GM12878 (cell line): ENCODE measurements at regions not wholly inside any gene's neighbourhood (a gene's known extent, or its start where the extent isn't known, plus 50 kb on each side); places are given as distances from the start of the nearest gene placed in this dataset.

Experiments used
- CEBPZ ChIP-seq: fragments of 150-350 bp; IDR thresholded peaks from 2 replicates; pipeline ENCODE4 v1.6.1; 2016; ENCODE audit warnings: low read depth, low read length
- DPF2 ChIP-seq: fragments of 450-650 bp; IDR thresholded peaks from 2 replicates; pipeline ENCODE4 v1.6.1; 2017; ENCODE audit warnings: mild to moderate bottlenecking
- ELK1 ChIP-seq: IDR thresholded peaks from 2 replicates; pipeline ENCODE4 v1.6.1; 2012; ENCODE audit warnings: low read depth, low read length, improper control_type of control experiment
- MAX ChIP-seq: IDR thresholded peaks from 2 replicates; pipeline ENCODE4 v1.6.1; 2012; ENCODE audit warnings: low read depth, low read length, improper control_type of control experiment
- NBN ChIP-seq: fragments of 450-650 bp; IDR thresholded peaks from 2 replicates; pipeline ENCODE4 v1.6.1; 2016
- NFIC ChIP-seq: IDR thresholded peaks from 2 replicates; pipeline ENCODE4 v1.6.1; 2012; ENCODE audit warnings: low read depth, mild to moderate bottlenecking, inconsistent platforms, low read length, moderate library complexity
- POLR2A ChIP-seq: IDR thresholded peaks from 2 replicates; pipeline ENCODE4 v1.6.1; 2011; ENCODE audit warnings: low read depth, mild to moderate bottlenecking, low read length
- POLR2AphosphoS5 ChIP-seq: IDR thresholded peaks from 2 replicates; pipeline ENCODE4 v1.6.1; 2011; ENCODE audit warnings: mild to moderate bottlenecking, low read length, inconsistent platforms
- SREBF2 ChIP-seq: IDR thresholded peaks from 2 replicates; pipeline ENCODE4 v1.6.1; 2012; ENCODE audit warnings: mild to moderate bottlenecking, low read length
- ZBTB33 ChIP-seq: fragments of 450-650 bp; IDR thresholded peaks from 2 replicates; pipeline ENCODE4 v1.6.1; 2017; ENCODE audit warnings: mild to moderate bottlenecking
- TF ChIP-seq, protein P1 (sequence below), 3 experiments: IDR thresholded peaks in 2 of 3; conservative IDR thresholded peaks in 1 of 3; 2 replicates each; pipeline ENCODE4 v1.5.1; 2011; ENCODE audit warnings: low read depth in 3 of 3, low read length in 3 of 3, mild to moderate bottlenecking in 3 of 3, control low read depth in 2 of 3, moderate library complexity in 2 of 3, inconsistent platforms in 1 of 3, mixed read lengths in 1 of 3; ENCODE audit not compliant: control insufficient read depth in 2 of 3, insufficient read depth in 1 of 3; ENCODE audit errors: extremely low read depth in 1 of 3

GRCh38 chr14:105847400-105847799, 321.0 kb downstream of the TMEM121 start:
- TF ChIP-seq ZBTB33 (no peak), NBN (no peak), MAX (no peak), DPF2 (no peak), SREBF2 (no peak), POLR2AphosphoS5 (no peak), CEBPZ (no peak), NFIC (no peak), POLR2A (no peak), ELK1 (no peak)
- TF ChIP-seq, protein P1, sequence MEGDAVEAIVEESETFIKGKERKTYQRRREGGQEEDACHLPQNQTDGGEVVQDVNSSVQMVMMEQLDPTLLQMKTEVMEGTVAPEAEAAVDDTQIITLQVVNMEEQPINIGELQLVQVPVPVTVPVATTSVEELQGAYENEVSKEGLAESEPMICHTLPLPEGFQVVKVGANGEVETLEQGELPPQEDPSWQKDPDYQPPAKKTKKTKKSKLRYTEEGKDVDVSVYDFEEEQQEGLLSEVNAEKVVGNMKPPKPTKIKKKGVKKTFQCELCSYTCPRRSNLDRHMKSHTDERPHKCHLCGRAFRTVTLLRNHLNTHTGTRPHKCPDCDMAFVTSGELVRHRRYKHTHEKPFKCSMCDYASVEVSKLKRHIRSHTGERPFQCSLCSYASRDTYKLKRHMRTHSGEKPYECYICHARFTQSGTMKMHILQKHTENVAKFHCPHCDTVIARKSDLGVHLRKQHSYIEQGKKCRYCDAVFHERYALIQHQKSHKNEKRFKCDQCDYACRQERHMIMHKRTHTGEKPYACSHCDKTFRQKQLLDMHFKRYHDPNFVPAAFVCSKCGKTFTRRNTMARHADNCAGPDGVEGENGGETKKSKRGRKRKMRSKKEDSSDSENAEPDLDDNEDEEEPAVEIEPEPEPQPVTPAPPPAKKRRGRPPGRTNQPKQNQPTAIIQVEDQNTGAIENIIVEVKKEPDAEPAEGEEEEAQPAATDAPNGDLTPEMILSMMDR (IDR thresholded peaks at IDR 0.05 in 2 of 3, conservative IDR thresholded peaks at IDR 0.05 in 1 of 3; ENCODE audit: control insufficient read depth in 2 of 3, extremely low read depth in 1 of 3, insufficient read depth in 1 of 3, low read depth in 3 of 3, low read length in 3 of 3): no peak
